PC-9 (cell line): ENCODE measurements at regions not wholly inside any gene's neighbourhood (a gene's known extent, or its start where the extent isn't known, plus 50 kb on each side); places are given as distances from the start of the nearest gene placed in this dataset.

Experiments used
- BruUV-seq: library from RNA; stranded (reverse); fragments of 400-500 nt; replicated peaks from 2 replicates; lab custom pipeline; 2021; lab: Mats Ljungman, UMichigan
- CTCF ChIA-PET: fragments of 300-600 bp; sonication (Branson Sonifier 250); formaldehyde crosslinking; loops from one replicate; lab custom pipeline; 2022; ENCODE audit warnings: antibody characterized with exemption; lab: Charles Lee
- POLR2A ChIA-PET: fragments of 300-600 bp; sonication (Branson Sonifier 250); formaldehyde crosslinking; loops from one replicate; lab custom pipeline; 2022; ENCODE audit warnings: antibody characterized with exemption; ENCODE audit not compliant: unreplicated experiment; lab: Charles Lee
- DNase-seq, 2 experiments: peaks; one replicate each; pipeline versions ENCODE4 v3.0.0 to v3.0.0-alpha.2; 2015 to 2022; ENCODE audit warnings: mixed read lengths in 1 of 2
- H2AFZ ChIP-seq: fragments of 200-600 bp; sonication (generic); 2 replicates; pipeline ENCODE4 v1.8.1; 2017; ENCODE audit warnings: antibody characterized with exemption
- H3F3A ChIP-seq: fragments of 200-600 bp; sonication (generic); 2 replicates; pipeline ENCODE4 v1.8.1; 2017; ENCODE audit warnings: antibody characterized with exemption, mild to moderate bottlenecking, low read depth; ENCODE audit not compliant: insufficient read depth
- H3K27ac ChIP-seq: fragments of 200-600 bp; sonication (generic); 2 replicates; pipeline ENCODE4 v1.6.1; 2016; ENCODE audit warnings: mixed run types
- H3K27me3 ChIP-seq: fragments of 200-600 bp; sonication (generic); 2 replicates; pipeline ENCODE4 v1.6.1; 2016; ENCODE audit warnings: low read depth, mixed run types; ENCODE audit not compliant: insufficient read depth
- H3K36me3 ChIP-seq: fragments of 200-600 bp; sonication (generic); 2 replicates; pipeline ENCODE4 v1.6.1; 2016; ENCODE audit warnings: low read depth, mixed run types
- H3K4me1 ChIP-seq: fragments of 200-600 bp; sonication (generic); replicated peaks from 2 replicates; pipeline ENCODE4 v1.6.1; 2016; ENCODE audit warnings: mixed run types; ENCODE audit not compliant: insufficient read depth
- H3K4me2 ChIP-seq: fragments of 200-600 bp; sonication (generic); 2 replicates; pipeline ENCODE4 v1.6.1; 2017; ENCODE audit warnings: mixed run types
- H3K4me3 ChIP-seq: fragments of 200-600 bp; sonication (generic); 2 replicates; pipeline ENCODE4 v1.6.1; 2016; ENCODE audit warnings: mixed run types
- H3K79me2 ChIP-seq: fragments of 200-600 bp; sonication (generic); 2 replicates; pipeline ENCODE4 v1.6.1; 2017; ENCODE audit warnings: low read depth, mixed run types
- H3K9me2 ChIP-seq: fragments of 200-600 bp; sonication (generic); 2 replicates; pipeline ENCODE4 v1.8.1; 2017; ENCODE audit warnings: mild to moderate bottlenecking; ENCODE audit not compliant: insufficient read depth
- H3K9me3 ChIP-seq: fragments of 200-600 bp; sonication (generic); 2 replicates; pipeline ENCODE4 v1.8.1; 2016; ENCODE audit warnings: low read depth; ENCODE audit not compliant: insufficient read depth
- H4K20me1 ChIP-seq: fragments of 200-600 bp; sonication (generic); 2 replicates; pipeline ENCODE4 v1.8.1; 2017; ENCODE audit not compliant: insufficient read depth
- EZH2 ChIP-seq: fragments of 200-600 bp; sonication (generic); IDR thresholded peaks from 2 replicates; pipeline ENCODE4 v1.8.0; 2017; ENCODE audit warnings: antibody characterized with exemption, low read depth
- intact Hi-C: fragments of 100-400 bp; cut with micrococcal nuclease; formaldehyde crosslinking; loops from one replicate; pipeline ENCODE4 v1.10.0; 2022; ENCODE audit not compliant: unreplicated experiment
- TF ChIP-seq, protein P1 (sequence below): fragments of 200-600 bp; sonication (generic); conservative IDR thresholded peaks from 2 replicates; pipeline ENCODE4 v1.6.1; 2017; ENCODE audit warnings: mixed run types, antibody characterized with exemption, mild to moderate bottlenecking, moderate library complexity

GRCh38 chr6:163663575-163663974, 249.1 kb downstream of the QKI start:
- no peak overlapping the region for H3K4me2 ChIP-seq
- intact Hi-C loops, result no loop called here
- H3K4me1 ChIP-seq, result no peaks in the 10 kb centered on the region
- H3K9me2 ChIP-seq, result no peaks in the 10 kb centered on the region
- H4K20me1 ChIP-seq, result no peaks in the 10 kb centered on the region
- ChIA-PET POLR2A (no interaction called here), CTCF (no interaction called here)
- no peaks in the 10 kb centered on the region for H3K9me3 ChIP-seq
- H3K79me2 ChIP-seq, result no peaks in the 10 kb centered on the region
- H3K27me3 ChIP-seq, result peaks cover 78% of the 10 kb centered on the region
- H3K27ac ChIP-seq, result no peak overlapping the region
- no peak for DNase-seq
- no peaks in the 10 kb centered on the region for H3F3A ChIP-seq
- no peak overlapping the region for H2AFZ ChIP-seq
- TF ChIP-seq EZH2, result no peak
- TF ChIP-seq, protein P1, sequence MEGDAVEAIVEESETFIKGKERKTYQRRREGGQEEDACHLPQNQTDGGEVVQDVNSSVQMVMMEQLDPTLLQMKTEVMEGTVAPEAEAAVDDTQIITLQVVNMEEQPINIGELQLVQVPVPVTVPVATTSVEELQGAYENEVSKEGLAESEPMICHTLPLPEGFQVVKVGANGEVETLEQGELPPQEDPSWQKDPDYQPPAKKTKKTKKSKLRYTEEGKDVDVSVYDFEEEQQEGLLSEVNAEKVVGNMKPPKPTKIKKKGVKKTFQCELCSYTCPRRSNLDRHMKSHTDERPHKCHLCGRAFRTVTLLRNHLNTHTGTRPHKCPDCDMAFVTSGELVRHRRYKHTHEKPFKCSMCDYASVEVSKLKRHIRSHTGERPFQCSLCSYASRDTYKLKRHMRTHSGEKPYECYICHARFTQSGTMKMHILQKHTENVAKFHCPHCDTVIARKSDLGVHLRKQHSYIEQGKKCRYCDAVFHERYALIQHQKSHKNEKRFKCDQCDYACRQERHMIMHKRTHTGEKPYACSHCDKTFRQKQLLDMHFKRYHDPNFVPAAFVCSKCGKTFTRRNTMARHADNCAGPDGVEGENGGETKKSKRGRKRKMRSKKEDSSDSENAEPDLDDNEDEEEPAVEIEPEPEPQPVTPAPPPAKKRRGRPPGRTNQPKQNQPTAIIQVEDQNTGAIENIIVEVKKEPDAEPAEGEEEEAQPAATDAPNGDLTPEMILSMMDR, result no peak
- no peaks in the 10 kb centered on the region for H3K36me3 ChIP-seq
- BruUV-seq, result no TSS peak
- no peak overlapping the region for H3K4me3 ChIP-seq

GRCh38 chr6:163662604-163663225, 248.2 kb downstream of the QKI start:
- Histone ChIP-seq H3K9me2 (no peaks in the 10 kb centered on the region), H3K36me3 (no peaks in the 10 kb centered on the region), H4K20me1 (no peaks in the 10 kb centered on the region), H3K4me3 (no peak overlapping the region), H3K9me3 (no peaks in the 10 kb centered on the region), H3K4me2 (no peak overlapping the region), H3F3A (no peaks in the 10 kb centered on the region), H2AFZ (no peak overlapping the region), H3K27me3 (peaks cover 70% of the 10 kb centered on the region; the same call in 1 of the 2 replicates), H3K4me1 (no peaks in the 10 kb centered on the region), H3K79me2 (no peaks in the 10 kb centered on the region), H3K27ac (no peak overlapping the region)
- intact Hi-C loops, result no loop called here
- no TSS peak for BruUV-seq
- ChIA-PET POLR2A (no interaction called here), CTCF (no interaction called here)
- no peak for TF ChIP-seq EZH2
- TF ChIP-seq, protein P1, result no peak
- no peak for DNase-seq

DNA sequence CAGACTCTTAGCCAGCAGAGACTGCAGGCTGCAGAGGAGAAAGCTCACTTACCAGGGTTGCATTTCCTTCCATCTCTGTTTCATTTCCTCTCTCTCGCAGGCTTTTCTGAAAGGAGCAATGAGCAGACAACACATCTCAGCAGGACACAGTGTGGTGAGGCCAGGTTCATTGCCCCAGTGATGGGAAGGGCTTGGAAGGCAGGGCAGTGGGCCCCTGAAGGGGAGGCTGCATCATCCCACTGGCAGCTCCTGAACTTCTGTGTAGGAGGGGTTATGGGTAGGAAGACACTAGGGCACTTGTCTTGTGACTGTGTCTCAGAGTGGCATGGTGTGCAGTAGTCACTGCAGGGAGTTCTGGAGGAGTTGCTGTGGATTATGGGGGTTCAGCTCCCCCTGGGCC, 246.8 kb downstream of the QKI start:
- Histone ChIP-seq H3K4me2 (no peak overlapping the region), H3K9me2 (no peaks in the 10 kb centered on the region), H3K79me2 (no peaks in the 10 kb centered on the region), H3K36me3 (no peaks in the 10 kb centered on the region), H3K4me1 (no peaks in the 10 kb centered on the region), H4K20me1 (no peaks in the 10 kb centered on the region), H3K27ac (no peak overlapping the region), H3K9me3 (no peaks in the 10 kb centered on the region), H2AFZ (no peak overlapping the region), H3K4me3 (no peak overlapping the region), H3K27me3 (peaks cover 57% of the 10 kb centered on the region; the same call in 1 of the 2 replicates), H3F3A (no peaks in the 10 kb centered on the region)
- BruUV-seq, result no TSS peak
- DNase-seq, result no peak
- ChIA-PET POLR2A (no interaction called here), CTCF (no interaction called here)
- intact Hi-C loops, result no loop called here
- TF ChIP-seq, protein P1, result no peak
- no peak for TF ChIP-seq EZH2
